H4 (cell line): ENCODE measurements at regions not wholly inside any gene's neighbourhood (a gene's known extent, or its start where the extent isn't known, plus 50 kb on each side); places are given as distances from the start of the nearest gene placed in this dataset.

Source experiments
- DNase-seq: peaks from one replicate; pipeline ENCODE4 v3.0.0-alpha.2; 2015; ENCODE audit warnings: low spot score

DNA sequence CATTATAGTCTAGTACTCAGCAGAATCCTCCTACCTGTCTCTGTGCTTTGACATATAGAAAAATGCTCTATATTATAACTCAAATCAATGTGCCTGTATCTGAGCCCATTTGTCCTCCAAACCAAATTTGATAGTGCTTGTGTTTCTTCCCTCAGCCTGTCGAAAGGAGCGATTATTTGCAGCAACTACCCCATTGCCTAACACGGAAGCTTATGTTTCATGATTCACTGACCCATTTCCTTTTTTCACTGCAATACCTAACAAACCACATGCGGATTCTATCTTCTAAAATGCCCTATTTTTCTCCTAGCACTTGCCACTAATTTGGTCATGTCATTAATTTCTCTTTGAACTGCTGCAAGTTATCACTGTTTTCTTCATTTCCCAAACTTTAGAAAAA is 1220.6 kb upstream of the CADM2 start:
- DNase-seq, result no peak

- DNase-seq, result no peak
These were observed 1218.3 kb upstream of the CADM2 start for GRCh38 chr3:83740504-83740903.

- no peak for DNase-seq
These were observed 1192.8 kb upstream of the CADM2 start for GRCh38 chr3:83765956-83766355.

GRCh38 chr3:83769791-83770663 is 1188.8 kb upstream of the CADM2 start:
- DNase-seq, result no peak

- no peak for DNase-seq
These were observed 1188.0 kb upstream of the CADM2 start for GRCh38 chr3:83770664-83771402.

GRCh38 chr3:83802801-83803200 is 1156.0 kb upstream of the CADM2 start:
- DNase-seq, result no peak

- no peak for DNase-seq
These were observed 1151.3 kb upstream of the CADM2 start for GRCh38 chr3:83807511-83807910.

DNA sequence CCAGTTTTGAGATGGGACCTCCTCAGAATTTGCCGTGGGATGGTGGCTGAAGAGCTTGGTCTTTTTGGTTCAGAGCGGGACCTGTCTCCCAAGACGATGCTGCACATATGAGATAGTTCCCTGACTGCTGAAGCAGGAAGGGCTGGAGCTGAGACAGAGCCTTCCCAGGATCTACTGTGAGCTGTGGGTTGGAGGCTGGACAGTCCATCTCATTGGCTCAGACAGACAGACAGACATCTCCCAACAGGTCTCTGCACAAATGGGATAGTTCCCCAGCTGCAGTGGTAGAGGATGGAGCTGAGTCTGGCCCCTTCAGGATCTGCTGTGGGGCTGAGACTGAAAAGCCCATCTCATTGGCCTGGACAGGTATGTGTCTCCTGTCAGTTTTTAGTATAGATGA is 1145.6 kb upstream of the CADM2 start:
- DNase-seq, result no peak

- no peak for DNase-seq
These were observed 1142.1 kb upstream of the CADM2 start for GRCh38 chr3:83816653-83817052.

GRCh38 chr3:83821506-83821905 is 1137.3 kb upstream of the CADM2 start:
- DNase-seq, result no peak

DNA sequence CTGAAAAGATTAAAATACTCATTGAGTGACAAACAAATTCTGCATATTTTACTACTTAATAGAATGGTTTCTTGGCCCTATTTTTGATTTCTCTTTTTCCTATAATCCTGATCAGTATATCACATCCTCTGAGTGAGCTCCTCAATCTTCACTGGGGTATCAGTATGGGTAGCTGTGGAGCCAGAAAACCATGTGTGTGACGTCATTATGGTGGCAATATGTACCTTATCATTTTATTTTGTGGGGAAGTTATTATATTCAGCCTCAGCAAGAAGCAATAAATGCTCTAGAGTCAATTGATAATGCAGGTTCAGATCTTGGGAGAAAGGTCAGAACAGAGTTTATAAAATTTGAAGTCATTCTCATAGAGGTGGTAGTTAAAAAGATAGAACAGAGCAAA is 1135.7 kb upstream of the CADM2 start:
- no peak for DNase-seq

DNA sequence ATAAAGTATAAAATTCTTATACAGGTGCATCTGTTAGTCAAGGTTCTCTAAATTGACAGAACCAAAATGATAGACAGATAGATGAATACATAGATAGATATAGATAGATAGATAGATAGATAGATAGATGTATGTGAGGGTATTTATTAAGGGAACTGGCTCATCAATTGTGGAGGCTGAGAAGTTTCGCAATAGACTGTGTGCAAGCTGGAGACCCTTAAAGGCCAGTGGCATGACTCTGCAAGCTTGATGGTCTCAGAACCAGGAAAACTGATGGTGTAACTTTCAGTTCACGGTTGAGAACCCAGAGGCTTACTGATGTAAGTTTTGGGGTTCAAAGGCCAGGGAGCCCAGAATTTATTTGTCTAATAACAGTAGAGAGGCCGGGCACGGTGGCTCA is 1123.7 kb upstream of the CADM2 start:
- no peak for DNase-seq

DNA sequence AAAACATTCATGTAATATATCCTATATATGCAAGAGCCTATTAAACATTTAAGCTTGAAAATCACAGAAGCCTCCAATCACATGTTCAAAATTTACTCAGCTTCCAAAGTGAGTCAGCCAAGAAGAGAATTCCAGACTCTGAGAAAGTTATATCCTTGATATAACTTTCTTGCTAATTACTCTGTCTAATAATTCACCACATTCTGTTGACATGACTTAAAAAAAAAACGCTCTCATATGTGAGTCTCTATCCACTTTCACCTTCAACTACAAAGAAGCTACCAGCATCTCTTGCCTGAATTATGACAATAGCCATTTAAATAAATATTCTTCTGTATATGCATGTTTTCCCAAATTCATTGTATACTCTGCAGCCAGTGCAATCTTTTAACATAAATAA is 1116.3 kb upstream of the CADM2 start:
- no peak for DNase-seq

GRCh38 chr3:83843716-83844115 is 1115.1 kb upstream of the CADM2 start:
- DNase-seq, result no peak

DNA sequence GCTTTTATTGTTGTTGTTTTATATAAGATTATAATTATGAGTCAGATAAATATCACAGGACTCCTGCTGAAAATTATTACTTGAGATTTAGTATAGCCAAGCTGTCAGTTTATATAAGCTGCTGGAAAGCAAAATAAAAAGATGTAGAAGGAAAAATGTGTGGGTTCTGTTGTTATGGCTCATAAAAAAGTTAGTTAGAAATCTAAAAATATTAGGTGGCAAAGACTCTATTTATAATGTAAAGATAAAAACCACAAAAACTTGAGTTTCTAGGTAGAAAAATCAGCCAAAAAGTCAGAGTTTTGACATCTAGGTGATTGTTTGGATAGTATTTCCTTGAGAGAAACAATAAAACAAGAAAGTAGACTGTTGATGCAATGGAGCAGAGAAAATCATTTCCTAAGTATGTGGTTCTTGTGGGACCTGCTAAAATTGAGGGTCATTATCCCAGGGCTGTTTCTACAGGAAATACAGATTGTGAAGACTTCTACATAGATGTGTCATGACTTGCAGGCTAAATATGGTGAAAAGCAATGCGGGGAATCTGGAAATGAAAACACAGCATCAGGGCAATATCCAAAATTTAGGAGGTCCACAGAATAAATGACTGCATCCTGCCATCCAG is 1109.6 kb upstream of the CADM2 start:
- DNase-seq, result no peak

DNA sequence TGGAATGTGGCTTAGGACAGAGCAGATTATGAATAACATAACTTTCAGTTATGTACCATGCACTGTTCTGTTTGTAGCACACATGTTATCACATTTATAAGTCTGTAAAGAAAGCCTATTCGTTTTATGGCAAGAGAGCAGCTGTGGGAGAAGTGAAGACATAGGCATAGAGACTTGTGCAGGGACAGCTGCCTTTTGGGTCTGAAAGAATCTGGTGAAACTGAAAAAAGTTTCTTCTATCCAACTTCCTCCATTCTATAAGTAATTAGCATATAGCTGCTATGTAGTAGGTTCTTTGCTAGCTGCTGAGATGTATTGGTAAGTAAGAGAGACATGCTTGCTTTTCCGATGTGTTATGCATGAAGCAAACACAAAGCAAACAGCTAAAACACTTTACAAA is 1095.4 kb upstream of the CADM2 start:
- no peak for DNase-seq

DNA sequence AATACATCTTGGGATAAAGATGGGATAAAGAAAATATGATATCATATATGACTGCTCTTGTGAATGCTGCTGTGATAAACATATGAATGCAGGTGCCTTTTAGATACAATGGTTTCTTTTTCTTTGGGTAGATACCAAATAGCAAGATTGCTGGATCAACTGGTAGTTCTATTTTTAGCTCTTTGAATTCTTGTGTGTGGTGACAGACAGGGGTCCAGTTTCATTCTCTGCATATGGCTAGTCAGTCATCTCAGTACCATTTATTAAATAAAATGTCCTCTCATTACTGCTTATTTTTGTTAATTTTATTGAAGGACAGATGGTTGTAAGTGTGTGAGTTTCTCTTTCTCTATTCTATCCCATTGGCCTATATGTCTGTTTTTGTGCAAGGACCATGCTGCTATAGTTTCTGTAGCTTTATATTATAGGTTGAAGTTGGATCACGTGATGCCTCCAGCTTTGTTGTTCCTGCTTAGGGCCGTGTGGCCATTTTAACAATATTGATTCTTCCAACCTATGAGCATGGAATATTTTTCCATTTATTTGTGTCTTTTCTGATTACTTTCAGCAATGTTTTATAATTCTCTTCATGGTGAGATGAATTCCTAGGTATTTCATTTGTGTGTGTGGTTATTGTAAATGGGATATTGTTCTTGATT is 1089.8 kb upstream of the CADM2 start:
- no peak for DNase-seq

DNA sequence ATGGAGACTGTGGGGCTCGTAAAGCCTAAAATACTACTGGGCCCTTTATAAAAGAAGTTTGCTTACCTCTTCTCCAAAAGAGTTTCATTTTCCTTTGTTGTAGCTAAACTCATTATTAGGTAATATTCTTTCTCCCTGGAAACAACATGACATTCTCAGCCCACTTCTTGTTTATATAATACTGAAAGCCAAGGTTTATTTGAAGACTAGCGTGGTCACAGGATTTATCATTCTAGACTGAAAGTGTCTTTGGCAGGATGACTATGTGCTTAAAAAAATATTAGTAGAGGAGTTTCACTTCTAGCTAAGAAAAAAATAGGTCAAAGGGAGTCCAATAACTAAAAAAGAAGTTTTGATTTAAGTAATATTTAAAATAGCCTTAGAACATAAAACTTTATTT is 1085.2 kb upstream of the CADM2 start:
- peak; percentile 14 for DNase-seq

GRCh38 chr3:83877910-83878309 is 1080.9 kb upstream of the CADM2 start:
- DNase-seq, result no peak

DNA sequence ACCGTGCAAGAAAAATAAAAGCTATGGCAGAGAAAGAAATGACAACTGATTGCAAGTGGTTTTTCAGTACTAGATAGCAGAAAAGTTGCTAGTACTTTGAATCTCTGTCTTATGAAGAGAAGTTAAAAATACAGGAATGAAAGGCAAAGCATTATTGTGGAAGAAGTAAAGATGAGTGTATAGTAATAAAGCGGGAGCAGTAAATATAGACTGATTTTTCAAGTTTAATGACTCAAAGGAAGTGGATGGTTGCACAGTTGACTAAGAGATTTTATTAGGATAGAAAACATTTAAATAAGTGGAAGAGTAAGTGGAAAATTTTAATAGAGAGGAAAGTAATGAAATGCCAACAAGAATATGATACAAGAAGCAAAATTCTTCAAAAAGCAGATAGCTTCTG is 1076.1 kb upstream of the CADM2 start:
- DNase-seq, result no peak

DNA sequence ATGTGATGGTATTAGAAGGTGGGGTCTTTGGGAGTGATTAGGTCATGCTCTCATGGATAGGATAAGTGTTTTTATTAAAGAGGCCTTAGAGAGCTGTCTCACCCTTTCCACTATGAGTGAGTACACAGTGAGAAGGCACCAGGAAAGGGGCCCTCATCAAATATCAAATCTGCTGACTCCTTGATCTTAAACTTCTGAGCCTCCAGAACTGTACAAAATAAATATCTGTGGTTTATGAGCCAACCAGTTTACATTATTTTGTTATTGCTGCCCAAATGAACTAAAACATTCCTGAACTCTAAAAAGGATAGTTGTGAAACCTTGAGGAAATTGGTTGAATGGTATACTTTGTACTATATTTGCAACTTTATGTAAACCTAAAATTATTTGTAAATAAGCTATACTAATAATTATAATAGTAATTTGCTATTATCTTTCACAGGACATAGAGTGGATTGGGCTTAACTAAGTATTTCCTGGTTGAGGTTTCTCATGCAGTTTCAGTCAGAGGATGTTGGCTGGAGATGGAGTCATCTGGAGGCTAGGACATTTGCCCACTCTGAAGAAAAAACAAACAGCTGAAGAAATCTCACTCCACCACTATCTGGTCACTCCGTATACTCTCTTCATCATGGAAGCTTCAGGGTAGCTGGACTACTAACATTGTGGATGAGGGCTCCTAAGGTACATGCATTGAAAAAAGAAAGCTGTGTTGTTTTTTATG is 1068.6 kb upstream of the CADM2 start:
- peak; percentile 16 for DNase-seq

DNA sequence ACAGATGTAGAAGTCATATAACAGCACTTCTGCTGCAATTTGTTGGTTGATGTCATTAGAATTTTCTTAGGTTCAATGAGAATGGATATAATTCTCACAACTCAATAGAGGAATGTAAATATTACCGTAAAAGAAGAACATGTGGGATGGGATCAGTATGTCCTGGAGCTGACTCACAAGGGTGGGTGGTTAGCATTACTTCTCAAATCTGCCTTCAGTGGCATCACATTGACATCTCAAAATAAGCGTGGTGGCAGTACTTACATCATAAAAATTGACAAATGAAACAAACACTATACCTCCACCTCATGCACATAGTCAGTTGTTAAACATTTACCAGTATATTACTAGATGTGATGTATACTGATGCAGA is 1068.0 kb upstream of the CADM2 start:
- no peak for DNase-seq
